ENCODE measurements at regions not wholly inside any gene's neighbourhood (a gene's known extent, or its start where the extent isn't known, plus 50 kb on each side); places are given as distances from the start of the nearest gene placed in this dataset.

DNA sequence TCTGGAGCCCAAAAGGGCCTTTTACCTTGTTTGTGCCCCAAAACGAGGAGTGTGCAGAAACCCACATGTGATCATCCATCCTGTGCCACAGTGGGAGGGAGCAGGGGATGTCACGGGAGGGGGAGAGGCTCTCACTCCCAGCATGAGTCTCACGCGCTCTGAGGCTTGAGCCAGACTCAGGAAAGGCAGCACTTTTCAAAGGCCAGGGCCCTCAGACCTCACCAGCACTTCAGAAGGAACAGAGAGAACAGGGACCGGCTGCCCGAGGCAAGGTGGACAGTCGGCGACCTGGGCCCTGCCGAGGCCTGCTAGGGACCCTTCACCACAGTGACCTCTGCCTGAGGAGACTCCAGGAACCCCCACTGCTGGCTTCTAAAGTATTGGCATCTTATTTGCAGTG lies 71.7 kb upstream of the WASF3 start:
- H3K9me3 ChIP-seq (replicated peaks in 1 of 2; ENCODE audit: control insufficient read depth in 2 of 2, insufficient read depth in 1 of 2, low read depth in 1 of 2, low read length in 2 of 2): no peaks in the 10 kb centered on the region
- H3K4ac ChIP-seq (ENCODE audit: low read length): no peak overlapping the region
- no peak overlapping the region for H3K9ac ChIP-seq (ENCODE audit: low read depth, low read length, poor library complexity)
- no peak overlapping the region for H2BK5ac ChIP-seq (ENCODE audit: low read length)
- WGBS, 2 donors (ENCODE audit: extremely low coverage in 2 of 2, insufficient read length in 2 of 2, insufficient replicate concordance in 1 of 2): no CpG with 5 or more reads among the region's 9 CpGs
- DNase-seq (ENCODE audit: low spot score): no peak
- H4K91ac ChIP-seq (ENCODE audit: low read depth, low read length, poor library complexity): no peak overlapping the region
- no peaks in the 10 kb centered on the region for H3K36me3 ChIP-seq (replicated peaks in 1 of 2; ENCODE audit: control insufficient read depth in 2 of 2, insufficient read depth in 2 of 2, low read length in 2 of 2)
- peaks cover 0 to 3% of the 10 kb centered on the region in 2 donors for H3K4me1 ChIP-seq (ENCODE audit: control insufficient read depth in 2 of 2, insufficient read depth in 1 of 2, low read depth in 1 of 2, low read length in 2 of 2)
- peak overlapping the region; percentile 74 for H2AFZ ChIP-seq (ENCODE audit: low read length)
- H2AK5ac ChIP-seq (ENCODE audit: low read depth, low read length): no peak overlapping the region
- no peak overlapping the region for H3K23ac ChIP-seq (ENCODE audit: low read depth, low read length, poor library complexity)
- no peak overlapping the region for H3K4me3 ChIP-seq (ENCODE audit: low read length in 2 of 2)
- H2BK120ac ChIP-seq (ENCODE audit: low read depth, low read length): no peak overlapping the region
- peak overlapping the region; percentile 28 for H2BK15ac ChIP-seq (ENCODE audit: low read length)
- no peak overlapping the region for H3K4me2 ChIP-seq (ENCODE audit: insufficient read depth, low read length, poor library complexity, severe bottlenecking)
- no peak overlapping the region for H3K14ac ChIP-seq (ENCODE audit: low read length)
- H4K8ac ChIP-seq (ENCODE audit: low read depth, low read length): no peak overlapping the region
- H3K27ac ChIP-seq (replicated peaks; ENCODE audit: low read length): no peak overlapping the region
- H3K27me3 ChIP-seq (ENCODE audit: control insufficient read depth in 3 of 3, insufficient read depth in 3 of 3, low read depth in 1 of 3, low read length in 3 of 3): no peaks in the 10 kb centered on the region
- H3K79me1 ChIP-seq (ENCODE audit: low read depth, low read length): no peaks in the 10 kb centered on the region
- peak overlapping the region; percentile 85 for H3K18ac ChIP-seq (ENCODE audit: low read length)
- no peak overlapping the region for H2BK12ac ChIP-seq (ENCODE audit: low read length)

DNA sequence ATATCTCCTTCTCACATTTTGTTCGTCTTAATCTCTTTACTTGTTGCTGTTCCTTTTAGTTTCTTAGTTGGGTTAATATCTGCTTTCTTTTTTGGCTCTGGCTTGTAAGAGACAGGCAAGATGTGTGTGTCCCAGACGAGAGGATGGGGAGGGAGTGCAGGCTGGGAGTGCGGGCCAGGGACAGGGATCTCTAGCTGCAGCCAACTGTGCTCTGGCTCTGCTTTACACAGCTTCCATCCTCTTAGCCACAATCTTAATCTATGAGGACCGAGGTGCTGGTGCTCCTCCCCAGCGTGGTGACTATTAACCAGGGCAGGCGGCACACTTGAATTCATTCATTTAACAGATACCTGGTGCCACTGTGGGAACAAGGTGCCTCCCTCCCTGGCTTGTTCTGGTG lies 70.9 kb upstream of the WASF3 start:
- H3K4me2 ChIP-seq (ENCODE audit: insufficient read depth, low read length, poor library complexity, severe bottlenecking): no peak overlapping the region
- no peak overlapping the region for H3K4me3 ChIP-seq (ENCODE audit: low read length in 2 of 2)
- no peak overlapping the region for H3K23ac ChIP-seq (ENCODE audit: low read depth, low read length, poor library complexity)
- no peak overlapping the region for H3K18ac ChIP-seq (ENCODE audit: low read length)
- H2AFZ ChIP-seq (ENCODE audit: low read length): no peak overlapping the region
- H3K79me1 ChIP-seq (ENCODE audit: low read depth, low read length): no peaks in the 10 kb centered on the region
- H3K9me3 ChIP-seq (replicated peaks in 1 of 2; ENCODE audit: control insufficient read depth in 2 of 2, insufficient read depth in 1 of 2, low read depth in 1 of 2, low read length in 2 of 2): no peaks in the 10 kb centered on the region
- H3K14ac ChIP-seq (ENCODE audit: low read length): no peak overlapping the region
- no peak overlapping the region for H2BK120ac ChIP-seq (ENCODE audit: low read depth, low read length)
- 100% methylated on average over 1 of the region's 6 CpGs for WGBS, 2 donors (ENCODE audit: extremely low coverage in 2 of 2, insufficient read length in 2 of 2, insufficient replicate concordance in 1 of 2)
- H3K36me3 ChIP-seq (replicated peaks in 1 of 2; ENCODE audit: control insufficient read depth in 2 of 2, insufficient read depth in 2 of 2, low read length in 2 of 2): no peaks in the 10 kb centered on the region
- H3K27me3 ChIP-seq (ENCODE audit: control insufficient read depth in 3 of 3, insufficient read depth in 3 of 3, low read depth in 1 of 3, low read length in 3 of 3): no peaks in the 10 kb centered on the region
- no peak overlapping the region for H3K4ac ChIP-seq (ENCODE audit: low read length)
- no peak overlapping the region for H2AK5ac ChIP-seq (ENCODE audit: low read depth, low read length)
- H4K91ac ChIP-seq (ENCODE audit: low read depth, low read length, poor library complexity): no peak overlapping the region
- no peak overlapping the region for H3K27ac ChIP-seq (replicated peaks; ENCODE audit: low read length)
- H2BK12ac ChIP-seq (ENCODE audit: low read length): no peak overlapping the region
- no peak overlapping the region for H2BK5ac ChIP-seq (ENCODE audit: low read length)
- H2BK15ac ChIP-seq (ENCODE audit: low read length): no peak overlapping the region
- H3K9ac ChIP-seq (ENCODE audit: low read depth, low read length, poor library complexity): no peak overlapping the region
- no peak for DNase-seq (ENCODE audit: low spot score)
- no peak overlapping the region for H4K8ac ChIP-seq (ENCODE audit: low read depth, low read length)
- peaks cover 0 to 3% of the 10 kb centered on the region in 2 donors for H3K4me1 ChIP-seq (ENCODE audit: control insufficient read depth in 2 of 2, insufficient read depth in 1 of 2, low read depth in 1 of 2, low read length in 2 of 2)

DNA sequence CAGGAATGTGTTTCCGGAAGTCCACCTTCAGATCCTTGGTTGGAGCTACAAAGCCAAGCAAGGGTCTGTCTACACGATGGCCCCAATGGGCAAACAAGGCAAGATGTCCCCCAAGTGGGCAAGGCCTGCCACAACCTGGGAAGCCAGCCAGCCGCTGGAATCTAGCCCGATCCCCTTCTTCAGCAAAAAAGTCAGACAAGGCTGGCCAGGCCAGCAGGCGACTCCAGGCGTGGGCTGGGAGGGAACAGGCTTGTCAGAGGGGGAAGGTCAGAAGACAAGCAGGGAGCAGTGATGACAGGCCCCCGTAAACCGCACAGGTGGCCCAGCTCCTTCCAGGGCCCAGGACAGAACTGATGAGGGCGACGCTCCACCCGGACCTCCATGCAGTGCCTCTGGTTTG lies 69.7 kb upstream of the WASF3 start:
- Histone ChIP-seq H3K23ac (ENCODE audit: low read depth, low read length, poor library complexity) (no peak overlapping the region), H2AK5ac (ENCODE audit: low read depth, low read length) (peak overlapping the region; percentile 57), H2BK12ac (ENCODE audit: low read length) (no peak overlapping the region), H3K36me3 (replicated peaks in 1 of 2; ENCODE audit: control insufficient read depth in 2 of 2, insufficient read depth in 2 of 2, low read length in 2 of 2) (no peaks in the 10 kb centered on the region), H3K18ac (ENCODE audit: low read length) (no peak overlapping the region), H3K4me1 (ENCODE audit: control insufficient read depth in 2 of 2, insufficient read depth in 1 of 2, low read depth in 1 of 2, low read length in 2 of 2) (peaks cover 0 to 3% of the 10 kb centered on the region in 2 donors), H3K9ac (ENCODE audit: low read depth, low read length, poor library complexity) (no peak overlapping the region), H3K4me2 (ENCODE audit: insufficient read depth, low read length, poor library complexity, severe bottlenecking) (no peak overlapping the region), H2BK5ac (ENCODE audit: low read length) (no peak overlapping the region), H3K27me3 (ENCODE audit: control insufficient read depth in 3 of 3, insufficient read depth in 3 of 3, low read depth in 1 of 3, low read length in 3 of 3) (no peaks in the 10 kb centered on the region), H2BK120ac (ENCODE audit: low read depth, low read length) (no peak overlapping the region), H3K79me1 (ENCODE audit: low read depth, low read length) (no peaks in the 10 kb centered on the region), H3K9me3 (replicated peaks in 1 of 2; ENCODE audit: control insufficient read depth in 2 of 2, insufficient read depth in 1 of 2, low read depth in 1 of 2, low read length in 2 of 2) (no peaks in the 10 kb centered on the region), H3K4ac (ENCODE audit: low read length) (no peak overlapping the region), H2BK15ac (ENCODE audit: low read length) (no peak overlapping the region), H3K4me3 (ENCODE audit: low read length in 2 of 2) (no peak overlapping the region), H2AFZ (ENCODE audit: low read length) (no peak overlapping the region), H4K91ac (ENCODE audit: low read depth, low read length, poor library complexity) (no peak overlapping the region), H3K27ac (replicated peaks; ENCODE audit: low read length) (no peak overlapping the region), H3K14ac (ENCODE audit: low read length) (no peak overlapping the region), H4K8ac (ENCODE audit: low read depth, low read length) (no peak overlapping the region)
- no peak for DNase-seq (ENCODE audit: low spot score)
- no CpG with 5 or more reads among the region's 11 CpGs for WGBS, 2 donors (ENCODE audit: extremely low coverage in 2 of 2, insufficient read length in 2 of 2, insufficient replicate concordance in 1 of 2)

DNA sequence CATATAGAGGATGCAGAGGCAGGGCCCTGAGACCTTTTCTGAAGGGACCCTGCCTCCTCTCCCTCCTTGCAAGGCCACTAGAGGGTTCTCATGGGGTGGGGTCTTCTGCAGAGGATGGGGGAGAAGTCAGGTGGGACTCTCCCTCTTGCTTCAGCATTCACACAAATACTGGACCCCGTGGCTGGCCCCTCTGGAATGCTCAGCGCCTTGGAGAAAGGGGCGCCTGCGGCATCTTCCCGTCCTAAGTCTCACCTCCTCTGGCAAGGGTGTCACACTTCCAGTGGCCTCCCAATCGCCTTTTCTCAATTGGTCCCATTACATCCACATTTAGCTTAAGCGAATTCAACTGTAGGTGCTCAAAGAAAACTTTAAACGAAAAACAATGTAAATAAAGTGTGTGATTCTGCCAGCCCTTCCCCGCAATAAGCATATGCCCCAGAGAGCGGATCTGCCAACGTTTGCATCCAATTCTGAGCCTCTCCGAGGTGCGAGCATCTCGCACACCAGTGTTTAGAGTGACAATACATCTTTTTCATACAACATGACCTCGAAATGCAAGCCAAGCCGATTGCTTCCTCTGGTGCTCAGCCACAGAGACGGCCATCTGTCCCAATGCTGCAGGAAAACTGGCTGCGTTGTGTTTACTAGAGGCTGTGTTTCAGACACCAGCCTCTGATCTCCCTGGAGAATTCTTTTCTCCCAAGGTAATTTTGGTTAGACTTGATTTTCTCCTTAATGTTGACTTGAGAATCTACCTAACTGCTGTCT lies 69.1 kb upstream of the WASF3 start:
- no peak for DNase-seq (ENCODE audit: low spot score)
- peak overlapping the region; percentile 13 for H2AK5ac ChIP-seq (ENCODE audit: low read depth, low read length)
- no peak overlapping the region for H3K14ac ChIP-seq (ENCODE audit: low read length)
- H3K4ac ChIP-seq (ENCODE audit: low read length): no peak overlapping the region
- no peak overlapping the region for H2BK12ac ChIP-seq (ENCODE audit: low read length)
- H4K8ac ChIP-seq (ENCODE audit: low read depth, low read length): no peak overlapping the region
- no peaks in the 10 kb centered on the region for H3K9me3 ChIP-seq (replicated peaks in 1 of 2; ENCODE audit: control insufficient read depth in 2 of 2, insufficient read depth in 1 of 2, low read depth in 1 of 2, low read length in 2 of 2)
- H3K23ac ChIP-seq (ENCODE audit: low read depth, low read length, poor library complexity): no peak overlapping the region
- H2BK5ac ChIP-seq (ENCODE audit: low read length): no peak overlapping the region
- no peaks in the 10 kb centered on the region for H3K27me3 ChIP-seq (ENCODE audit: control insufficient read depth in 3 of 3, insufficient read depth in 3 of 3, low read depth in 1 of 3, low read length in 3 of 3)
- H3K4me2 ChIP-seq (ENCODE audit: insufficient read depth, low read length, poor library complexity, severe bottlenecking): no peak overlapping the region
- H3K18ac ChIP-seq (ENCODE audit: low read length): no peak overlapping the region
- H4K91ac ChIP-seq (ENCODE audit: low read depth, low read length, poor library complexity): no peak overlapping the region
- no peaks in the 10 kb centered on the region for H3K36me3 ChIP-seq (replicated peaks in 1 of 2; ENCODE audit: control insufficient read depth in 2 of 2, insufficient read depth in 2 of 2, low read length in 2 of 2)
- no peak overlapping the region for H3K27ac ChIP-seq (replicated peaks; ENCODE audit: low read length)
- no peak overlapping the region for H2AFZ ChIP-seq (ENCODE audit: low read length)
- no peak overlapping the region for H2BK15ac ChIP-seq (ENCODE audit: low read length)
- H3K9ac ChIP-seq (ENCODE audit: low read depth, low read length, poor library complexity): no peak overlapping the region
- H3K4me1 ChIP-seq (ENCODE audit: control insufficient read depth in 2 of 2, insufficient read depth in 1 of 2, low read depth in 1 of 2, low read length in 2 of 2): peaks cover 0 to 3% of the 10 kb centered on the region in 2 donors
- no peaks in the 10 kb centered on the region for H3K79me1 ChIP-seq (ENCODE audit: low read depth, low read length)
- no peak overlapping the region for H2BK120ac ChIP-seq (ENCODE audit: low read depth, low read length)
- no CpG with 5 or more reads among the region's 18 CpGs for WGBS, 2 donors (ENCODE audit: extremely low coverage in 2 of 2, insufficient read length in 2 of 2, insufficient replicate concordance in 1 of 2)
- no peak overlapping the region for H3K4me3 ChIP-seq (ENCODE audit: low read length in 2 of 2)
